ENCODE measurements at regions not wholly inside any gene's neighbourhood (a gene's known extent, or its start where the extent isn't known, plus 50 kb on each side); places are given as distances from the start of the nearest gene placed in this dataset.
"Not testable (repeated sequence)": the region's sequence is repeated elsewhere in the genome, so short reads cannot be mapped to it uniquely, and the experiment has no call there.

- ATAC-seq (no peak), DNase-seq (ENCODE audit: low spot score) (no peak)
- TF ChIP-seq OVOL2 (CRISPR knock-in tag; IDR thresholded peaks at IDR 0.05; ENCODE audit: borderline replicate concordance) (no peak), FOXK1 (CRISPR knock-in tag; IDR thresholded peaks at IDR 0.05) (no peak), GABPB1 (CRISPR knock-in tag; IDR thresholded peaks at IDR 0.05) (no peak), SMAD3 (CRISPR knock-in tag; IDR thresholded peaks at IDR 0.05; ENCODE audit: borderline replicate concordance) (no peak), ZMAT4 (CRISPR knock-in tag; IDR thresholded peaks at IDR 0.05) (no peak)
- ChIA-PET CTCF (interaction anchor here (1.5 to 3.7 kb wide), 2 partner anchors 18 to 25 kb away, joined by 4 to 27 read pairs; no protein-coding TSS in a partner anchor), POLR2A (interaction anchor here (0.6 kb wide), 1 partner anchor 1891 kb away, joined by 4 read pairs; no protein-coding TSS in a partner anchor)
- Mint-ChIP-seq H3K27ac (no peak overlapping the region), H3K9me3 (peaks cover 25% of the 10 kb centered on the region), H3K4me1 (peaks cover 9% of the 10 kb centered on the region), H3K27me3 (ENCODE audit: low read depth) (no peaks in the 10 kb centered on the region), H3K4me3 (no peak overlapping the region), H3K36me3 (peaks cover 8% of the 10 kb centered on the region)
These were observed 265.0 kb downstream of the NPHP4 start for GRCh38 chr1:5727191-5727590.

GRCh38 chr1:5726586-5727184, 265.5 kb downstream of the NPHP4 start:
- H3K36me3 Mint-ChIP-seq; ATAC-seq; H3K4me3 Mint-ChIP-seq; H3K27ac Mint-ChIP-seq; DNase-seq (ENCODE audit: low spot score); H3K27me3 Mint-ChIP-seq (ENCODE audit: low read depth); POLR2A ChIA-PET; H3K4me1 Mint-ChIP-seq: not testable (repeated sequence)
- peaks cover 27% of the 10 kb centered on the region for H3K9me3 Mint-ChIP-seq
- CTCF ChIA-PET: interaction anchor here (3.7 kb wide), 1 partner anchor 19 kb away, joined by 27 read pairs; no protein-coding TSS in a partner anchor

- TF ChIP-seq FOXJ3 (CRISPR knock-in tag; IDR thresholded peaks at IDR 0.05; ENCODE audit: borderline replicate concordance): no peak
- no peak for TF ChIP-seq PREB (CRISPR knock-in tag; IDR thresholded peaks at IDR 0.05; ENCODE audit: borderline replicate concordance)
- no peak for TF ChIP-seq ZNF532 (CRISPR knock-in tag; IDR thresholded peaks at IDR 0.05; ENCODE audit: borderline replicate concordance)
- TF ChIP-seq SOX15 (CRISPR knock-in tag; IDR thresholded peaks at IDR 0.05): no peak
- H3K36me3 Mint-ChIP-seq: peaks cover 8% of the 10 kb centered on the region
These were observed 266.2 kb downstream of the NPHP4 start for GRCh38 chr1:5725855-5726585.

GRCh38 chr1:5725406-5725805, 266.8 kb downstream of the NPHP4 start:
- no peak for DNase-seq (ENCODE audit: low spot score)
- no peaks in the 10 kb centered on the region for H3K27me3 Mint-ChIP-seq (ENCODE audit: low read depth)
- peaks cover 8% of the 10 kb centered on the region for H3K36me3 Mint-ChIP-seq
- peaks cover 34% of the 10 kb centered on the region for H3K9me3 Mint-ChIP-seq
- H3K4me1 Mint-ChIP-seq: peaks cover 9% of the 10 kb centered on the region
- ChIA-PET CTCF (interaction anchor here (3.7 kb wide), 1 partner anchor 20 kb away, joined by 27 read pairs; no protein-coding TSS in a partner anchor), POLR2A (no interaction called here)
- ATAC-seq: no peak
- no peak overlapping the region for H3K4me3 Mint-ChIP-seq
- no peak overlapping the region for H3K27ac Mint-ChIP-seq
- TF ChIP-seq CBFB (CRISPR knock-in tag; IDR thresholded peaks at IDR 0.05; ENCODE audit: low read depth) (no peak), NR1H2 (CRISPR knock-in tag; IDR thresholded peaks at IDR 0.05) (no peak), E2F1 (CRISPR knock-in tag; IDR thresholded peaks at IDR 0.05) (no peak), OVOL2 (CRISPR knock-in tag; IDR thresholded peaks at IDR 0.05; ENCODE audit: borderline replicate concordance) (no peak), PREB (CRISPR knock-in tag; IDR thresholded peaks at IDR 0.05; ENCODE audit: borderline replicate concordance) (no peak), RORB (CRISPR knock-in tag; IDR thresholded peaks at IDR 0.05) (no peak), ERG (CRISPR knock-in tag; IDR thresholded peaks at IDR 0.05) (no peak), ETV6 (CRISPR knock-in tag; IDR thresholded peaks at IDR 0.05) (no peak), MAX (CRISPR knock-in tag; IDR thresholded peaks at IDR 0.05) (no peak), TEAD4 (CRISPR knock-in tag; IDR thresholded peaks at IDR 0.05) (no peak)

More at GRCh38 chr1:5725855-5726585, 266.2 kb downstream of the NPHP4 start:
- H3K27me3 Mint-ChIP-seq (ENCODE audit: low read depth): no peaks in the 10 kb centered on the region
- ChIA-PET POLR2A (no interaction called here), CTCF (interaction anchor here (3.7 kb wide), 1 partner anchor 20 kb away, joined by 27 read pairs; no protein-coding TSS in a partner anchor)
- H3K9me3 Mint-ChIP-seq: peaks cover 30% of the 10 kb centered on the region
- DNase-seq (ENCODE audit: low spot score) (peak; percentile 4), ATAC-seq (no peak)
- H3K27ac Mint-ChIP-seq: no peak overlapping the region
- no peak overlapping the region for H3K4me3 Mint-ChIP-seq
- H3K4me1 Mint-ChIP-seq: peaks cover 9% of the 10 kb centered on the region

Measured in WTC11 (cell line).